M059J (cell line): ENCODE measurements at regions not wholly inside any gene's neighbourhood (a gene's known extent, or its start where the extent isn't known, plus 50 kb on each side); places are given as distances from the start of the nearest gene placed in this dataset.
"Not testable (repeated sequence)": the region's sequence is repeated elsewhere in the genome, so short reads cannot be mapped to it uniquely, and the experiment has no call there.

Experiments
- DNase-seq: peaks from one replicate; pipeline ENCODE4 v3.0.0-alpha.2; 2012; ENCODE audit warnings: low read depth

GRCh38 chr21:25531538-25532250, 75.6 kb downstream of the MRPL39 start:
- not testable (repeated sequence) for DNase-seq

- DNase-seq = peak; percentile 43
Observed at GRCh38 chr21:25528515-25528914, 78.8 kb downstream of the MRPL39 start.

GRCh38 chr21:25518491-25518911, 88.8 kb downstream of the MRPL39 start:
- DNase-seq = peak; percentile 50

GRCh38 chr21:25515484-25516405, 91.5 kb downstream of the MRPL39 start:
- peak; percentile 43 for DNase-seq

- DNase-seq = no peak
Observed at GRCh38 chr21:25513810-25514209, 93.5 kb downstream of the MRPL39 start.

- no peak for DNase-seq
Observed at GRCh38 chr21:25512095-25513081, 94.9 kb downstream of the MRPL39 start.

- DNase-seq = no peak
Observed at GRCh38 chr21:25509862-25510261, 97.4 kb downstream of the MRPL39 start.

- peak; percentile 13 for DNase-seq
Observed at GRCh38 chr21:25508364-25508763, 98.9 kb downstream of the MRPL39 start.

GRCh38 chr21:25507522-25507921, 99.8 kb downstream of the MRPL39 start:
- no peak for DNase-seq

- DNase-seq = no peak
Observed at GRCh38 chr21:25506887-25507286, 100.4 kb downstream of the MRPL39 start.

GRCh38 chr21:25506261-25506660, 101.0 kb downstream of the MRPL39 start:
- DNase-seq = no peak

- DNase-seq = no peak
Observed at GRCh38 chr21:25503981-25504380, 103.3 kb downstream of the MRPL39 start.

GRCh38 chr21:25501996-25502665, 105.2 kb downstream of the MRPL39 start:
- no peak for DNase-seq

GRCh38 chr21:25501462-25501861, 105.8 kb downstream of the MRPL39 start:
- no peak for DNase-seq

- DNase-seq = no peak
Observed at GRCh38 chr21:25500598-25500997, 106.7 kb downstream of the MRPL39 start.

- DNase-seq = no peak
Observed at GRCh38 chr21:25496825-25497482, 110.3 kb downstream of the MRPL39 start.

- no peak for DNase-seq
Observed at GRCh38 chr21:25494804-25495203, 112.5 kb downstream of the MRPL39 start.

- DNase-seq = no peak
Observed at GRCh38 chr21:25493722-25494121, 113.6 kb downstream of the MRPL39 start.

GRCh38 chr21:25491267-25491666, 116.0 kb downstream of the MRPL39 start:
- DNase-seq = no peak

- peak; percentile 15 for DNase-seq
Observed at GRCh38 chr21:25490742-25491141, 116.5 kb downstream of the MRPL39 start.

- no peak for DNase-seq
Observed at GRCh38 chr21:25489673-25490072, 117.6 kb downstream of the MRPL39 start.
